ENCODE measurements at regions not wholly inside any gene's neighbourhood (a gene's known extent, or its start where the extent isn't known, plus 50 kb on each side); places are given as distances from the start of the nearest gene placed in this dataset.

DNA sequence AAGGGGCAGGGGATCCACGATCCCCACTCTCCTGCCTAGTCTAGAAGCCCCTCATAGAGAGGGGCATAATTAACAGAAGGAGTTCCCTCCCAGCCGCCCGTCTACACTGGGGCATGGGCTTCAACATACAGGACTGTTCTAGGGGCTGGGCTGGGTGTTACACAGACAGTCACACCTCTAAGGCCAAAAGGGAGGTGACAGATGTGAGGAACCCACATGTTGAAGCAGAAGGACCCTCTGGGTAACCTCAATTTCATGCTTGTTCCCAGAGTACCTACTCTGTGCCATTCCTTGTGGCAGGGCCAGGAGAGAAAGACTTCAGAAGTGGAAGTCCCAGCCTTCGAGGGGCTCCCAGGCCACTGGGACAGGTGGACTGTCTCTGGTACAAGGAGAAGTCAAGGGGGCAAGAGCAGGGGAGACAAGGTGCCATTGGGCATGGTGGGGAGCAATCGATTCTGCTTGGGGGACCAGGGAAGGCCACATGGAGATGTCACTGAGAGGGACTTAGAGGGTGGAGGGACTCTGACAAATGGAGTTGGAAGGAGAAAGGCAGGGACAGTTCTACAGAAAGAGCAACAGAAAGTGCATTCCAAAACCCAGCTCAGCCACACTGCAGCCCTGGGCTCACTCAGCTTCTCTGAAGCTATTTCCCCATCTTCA lies 71.3 kb downstream of the CPN2 start:
- TF ChIP-seq CTCF (IDR thresholded peaks at IDR 0.05; ENCODE audit: low read depth, low read length) (no peak), EZH2phosphoT487 (IDR thresholded peaks at IDR 0.05; ENCODE audit: low read depth) (no peak)
